ENCODE measurements at regions not wholly inside any gene's neighbourhood (a gene's known extent, or its start where the extent isn't known, plus 50 kb on each side); places are given as distances from the start of the nearest gene placed in this dataset.
"Not testable (repeated sequence)": the region's sequence is repeated elsewhere in the genome, so short reads cannot be mapped to it uniquely, and the experiment has no call there.

DNA sequence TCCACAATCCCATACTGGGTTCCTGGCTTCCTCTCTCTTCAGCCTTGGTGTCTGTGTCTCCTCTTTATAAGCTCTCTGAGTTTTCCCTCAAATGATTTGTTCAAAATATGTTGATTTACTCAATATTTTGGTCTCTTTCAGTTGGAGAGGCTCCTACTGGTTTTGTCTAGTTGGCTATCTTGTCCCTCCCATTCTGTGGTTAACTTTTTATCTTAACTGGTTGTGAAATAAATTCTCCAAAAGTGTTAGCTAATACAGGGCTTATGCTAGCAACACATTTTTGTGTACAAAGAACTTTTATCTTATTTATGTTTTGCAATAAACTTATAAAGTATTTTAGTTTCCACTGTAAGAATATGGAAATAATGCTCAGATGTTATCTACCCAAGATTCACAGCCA lies 200.9 kb downstream of the AASDHPPT start:
- no peak for DNase-seq (ENCODE audit: low spot score)

DNA sequence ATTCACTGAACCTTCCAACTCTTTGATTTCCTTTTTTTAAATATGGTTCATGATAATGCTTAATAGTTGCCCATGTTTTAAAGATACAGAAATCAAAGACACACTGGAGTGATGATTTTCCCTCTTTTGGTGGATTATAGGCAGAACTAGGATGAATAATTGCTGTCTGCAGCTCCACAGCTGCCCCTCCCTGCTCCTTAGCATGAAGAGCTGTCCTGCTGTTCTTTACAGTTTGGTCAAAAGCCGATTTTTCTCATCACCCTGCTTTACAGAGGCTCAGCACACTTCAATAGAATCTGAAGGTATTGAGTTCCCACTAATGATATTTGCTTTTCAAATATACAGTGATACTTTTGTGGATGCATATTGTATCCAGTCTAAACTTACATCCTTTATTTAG lies 202.6 kb downstream of the AASDHPPT start:
- DNase-seq (ENCODE audit: low spot score): no peak

DNA sequence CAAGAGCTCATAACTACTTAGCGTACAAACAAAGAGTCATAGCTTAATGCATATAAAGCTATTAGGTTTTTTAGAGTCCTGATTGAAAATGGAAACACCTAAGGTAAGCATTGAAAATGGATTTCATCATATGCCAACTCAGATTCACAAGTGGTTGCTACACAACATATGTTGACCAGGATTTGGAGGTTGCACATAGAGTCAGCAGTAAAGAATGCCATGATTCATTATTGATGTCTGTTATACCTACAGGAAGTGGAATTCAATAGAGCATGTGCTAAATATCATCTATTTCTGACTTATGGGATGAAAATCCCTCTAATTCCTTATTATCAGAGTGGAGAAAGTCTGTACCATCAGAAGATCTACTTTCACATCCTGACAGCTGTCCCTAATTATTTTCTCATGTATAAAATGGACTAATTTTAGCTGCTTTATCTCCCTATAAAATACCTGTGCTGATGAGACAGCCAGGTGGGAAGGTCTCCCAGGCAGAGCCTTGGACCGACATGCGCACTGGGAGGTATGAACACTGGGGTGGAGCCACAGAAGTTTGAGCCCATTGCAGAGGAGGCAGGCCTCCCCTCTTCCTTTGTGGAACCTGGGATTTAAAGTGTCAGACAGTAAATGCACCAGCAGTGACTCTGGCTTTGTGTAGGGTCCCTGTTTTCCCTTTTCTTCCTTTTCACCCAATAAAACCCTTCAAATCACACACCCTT lies 204.2 kb downstream of the AASDHPPT start:
- no peak for DNase-seq (ENCODE audit: low spot score)

DNA sequence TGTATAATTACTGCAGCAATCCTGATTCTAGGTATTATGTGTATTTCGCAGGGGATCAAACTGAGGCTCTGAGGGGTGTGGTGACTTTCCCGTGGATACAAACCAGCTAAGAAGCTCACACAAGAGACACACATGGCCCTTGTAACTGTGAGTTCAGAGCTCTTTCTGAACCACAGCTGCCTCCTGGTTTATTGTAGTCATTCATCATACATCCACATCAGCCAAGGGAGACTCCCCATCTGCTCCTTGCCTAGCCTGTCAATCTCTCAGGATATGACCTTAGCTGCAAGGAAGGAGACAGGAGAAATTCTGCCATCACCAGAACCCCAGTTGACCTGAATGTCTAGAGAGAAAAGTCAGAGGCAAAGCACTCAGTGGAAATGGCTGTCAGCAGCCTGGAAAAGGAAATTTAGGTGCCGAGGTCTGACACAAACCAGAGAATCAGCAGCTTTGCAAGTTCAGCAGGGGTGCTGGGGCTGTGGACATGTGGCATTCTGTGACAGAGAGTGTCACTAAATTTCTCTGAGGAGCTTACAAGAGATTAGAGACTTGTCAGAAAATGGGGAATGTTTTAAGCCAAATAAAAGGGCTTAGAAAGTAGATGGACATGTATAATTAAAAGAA lies 209.5 kb downstream of the AASDHPPT start:
- no peak for DNase-seq (ENCODE audit: low spot score)

DNA sequence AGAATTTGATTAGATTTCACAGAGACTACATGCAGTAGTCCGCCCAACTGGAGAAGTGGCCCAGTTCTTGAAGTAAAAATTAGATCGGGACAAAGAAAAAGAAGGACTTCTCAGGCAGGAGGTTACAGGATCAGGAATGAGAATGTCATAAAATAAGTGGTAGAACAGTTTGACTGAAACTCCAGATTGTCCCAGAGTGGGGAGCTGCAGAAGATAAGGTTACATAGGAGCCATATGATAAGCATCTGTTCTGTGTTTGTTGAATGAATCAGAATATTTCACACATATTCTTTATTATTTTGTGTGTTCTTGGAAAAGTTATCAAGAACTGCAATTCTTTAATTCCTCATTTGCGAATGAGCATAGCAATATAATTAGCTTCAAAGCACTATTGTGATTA lies 210.6 kb downstream of the AASDHPPT start:
- DNase-seq (ENCODE audit: low spot score): no peak

DNA sequence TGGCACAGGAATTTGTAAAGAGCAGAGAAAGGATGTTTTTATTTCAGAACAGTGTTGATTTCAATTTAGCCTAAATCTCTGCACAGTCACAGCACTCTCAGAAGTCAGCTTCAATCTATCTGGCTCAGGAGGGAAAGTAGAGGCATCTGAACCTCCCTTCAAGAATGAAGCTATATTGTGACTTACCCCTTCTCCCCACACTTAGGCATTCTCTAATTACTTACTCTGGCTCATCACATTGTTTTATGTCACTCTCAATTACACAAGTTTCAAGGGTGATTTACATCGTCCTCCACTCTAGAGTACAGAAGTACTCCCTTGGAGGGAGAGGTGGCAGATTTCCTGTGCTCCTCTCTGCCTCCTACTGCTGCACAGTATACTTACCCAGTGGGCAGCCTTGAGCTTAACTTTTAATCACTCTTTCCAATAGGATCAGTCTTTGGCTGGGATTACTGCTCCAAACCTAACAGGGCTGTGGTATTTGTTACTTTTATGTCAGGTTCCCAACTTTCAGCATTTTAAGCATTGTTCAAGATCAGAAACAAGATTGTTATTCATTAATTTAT lies 211.4 kb downstream of the AASDHPPT start:
- DNase-seq (ENCODE audit: low spot score): no peak

DNA sequence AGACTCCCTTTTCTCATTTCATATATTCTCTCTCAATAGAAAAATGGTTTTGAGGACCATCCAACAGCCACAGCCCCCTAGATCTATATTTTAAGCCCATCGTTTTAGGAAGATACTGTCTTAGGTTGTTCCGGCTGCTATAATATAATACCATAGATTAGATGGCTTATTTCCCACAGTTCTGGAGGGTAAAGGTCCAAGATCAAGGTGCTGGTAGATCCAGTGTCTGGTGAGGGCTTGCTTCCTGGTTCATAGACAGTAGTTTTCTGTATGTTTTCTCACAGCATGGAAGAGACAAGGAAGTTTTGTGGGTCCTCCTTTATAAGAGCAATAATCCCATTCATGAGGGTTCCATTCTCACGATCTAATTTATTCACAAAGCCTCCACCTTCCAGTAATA lies 215.1 kb downstream of the AASDHPPT start:
- no peak for DNase-seq (ENCODE audit: low spot score)

DNA sequence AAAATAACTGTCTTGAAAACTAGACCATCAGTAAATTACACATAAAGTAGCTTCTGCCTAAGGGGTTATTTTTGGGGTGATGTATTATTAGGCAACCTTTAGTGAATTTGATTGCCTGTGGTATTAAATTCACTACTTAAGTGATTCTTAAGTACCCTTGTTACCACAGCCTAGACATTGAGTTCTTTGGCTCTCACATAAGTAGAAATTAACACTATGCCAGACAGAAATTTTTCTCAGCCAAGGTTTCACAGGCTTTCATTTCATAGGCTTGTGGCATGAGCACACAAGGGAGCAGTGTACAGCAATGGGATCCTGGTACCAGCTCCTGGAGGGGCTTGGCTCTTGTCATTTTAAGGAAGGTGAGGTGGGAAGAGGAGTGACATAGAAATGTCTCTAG lies 218.5 kb downstream of the AASDHPPT start:
- no peak for DNase-seq (ENCODE audit: low spot score)

DNA sequence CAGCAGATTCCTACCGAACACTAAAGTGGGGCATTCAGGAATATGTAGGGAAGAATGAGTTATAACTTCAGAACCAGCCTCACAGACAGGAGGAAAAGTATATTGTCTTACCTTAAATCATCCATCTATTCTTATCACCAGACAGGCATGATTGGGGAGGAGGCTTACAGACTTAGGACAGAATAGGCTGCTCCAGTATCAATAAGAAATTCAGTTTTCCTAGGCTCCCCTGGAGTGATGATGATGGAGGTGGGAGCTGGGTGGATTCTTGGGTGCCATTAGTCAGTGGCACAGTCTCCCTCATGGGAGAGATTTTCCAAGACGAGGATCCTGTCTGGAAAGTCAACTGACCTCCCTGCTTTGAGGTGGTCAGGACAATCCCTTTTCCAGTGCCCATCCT lies 225.0 kb downstream of the AASDHPPT start:
- no peak for DNase-seq (ENCODE audit: low spot score)

DNA sequence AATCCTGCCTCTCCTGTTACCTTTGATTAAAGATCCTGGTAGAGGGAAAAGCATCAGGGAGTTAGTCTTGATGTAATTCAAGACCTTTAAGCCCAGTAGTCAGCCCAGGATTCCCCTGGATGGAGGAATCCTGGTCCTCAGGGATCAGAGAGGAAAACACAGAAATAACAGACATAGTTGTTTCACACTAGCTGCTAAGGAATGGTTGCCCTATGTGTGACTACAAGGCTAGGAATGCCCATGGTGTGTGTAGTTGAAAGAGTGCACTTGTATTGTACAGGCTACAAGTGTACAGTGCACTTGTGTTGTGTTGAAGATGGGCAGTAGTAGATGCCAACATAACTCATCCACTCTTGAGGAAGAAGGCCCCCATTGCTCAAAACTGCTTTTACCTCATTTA lies 226.8 kb downstream of the AASDHPPT start:
- DNase-seq (ENCODE audit: low spot score): no peak

DNA sequence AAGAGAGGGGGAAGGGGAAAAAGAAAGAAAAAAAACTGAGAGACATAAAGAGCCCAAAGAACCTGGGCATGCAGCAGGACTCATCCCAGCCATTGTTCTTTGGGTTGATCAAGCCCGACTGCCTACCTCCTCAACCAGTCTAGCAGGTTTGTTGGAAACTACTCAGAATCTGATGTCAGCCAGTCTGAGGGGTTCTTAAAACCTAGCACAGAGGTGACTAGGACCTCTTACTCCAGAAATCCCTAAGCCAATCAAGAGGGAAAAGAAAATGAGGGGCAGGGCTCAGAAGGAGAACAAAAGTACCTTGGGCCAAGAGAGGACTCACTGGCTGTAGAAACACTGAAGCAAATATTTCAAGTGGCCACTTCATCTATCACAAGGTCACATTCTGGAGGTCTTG lies 228.0 kb downstream of the AASDHPPT start:
- no peak for DNase-seq (ENCODE audit: low spot score)

DNA sequence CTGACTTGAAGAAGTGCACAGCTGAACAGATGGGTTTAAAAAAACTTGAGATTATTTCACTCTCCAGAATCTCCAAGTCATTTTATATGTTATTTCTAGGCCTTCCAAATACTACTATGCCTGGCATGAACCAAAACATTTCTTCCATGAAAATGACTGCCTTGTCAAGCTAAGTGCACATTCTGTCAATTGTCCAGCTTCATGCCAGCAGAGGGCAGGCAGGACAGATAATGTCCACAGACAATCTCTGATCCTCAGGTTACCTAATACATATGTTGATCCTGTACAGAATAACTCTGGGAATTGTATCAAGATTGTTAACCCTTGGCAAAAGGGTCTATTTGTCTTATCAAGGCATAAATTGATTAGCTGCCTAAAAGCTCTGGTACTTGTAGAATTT lies 229.5 kb downstream of the AASDHPPT start:
- DNase-seq (ENCODE audit: low spot score): no peak

DNA sequence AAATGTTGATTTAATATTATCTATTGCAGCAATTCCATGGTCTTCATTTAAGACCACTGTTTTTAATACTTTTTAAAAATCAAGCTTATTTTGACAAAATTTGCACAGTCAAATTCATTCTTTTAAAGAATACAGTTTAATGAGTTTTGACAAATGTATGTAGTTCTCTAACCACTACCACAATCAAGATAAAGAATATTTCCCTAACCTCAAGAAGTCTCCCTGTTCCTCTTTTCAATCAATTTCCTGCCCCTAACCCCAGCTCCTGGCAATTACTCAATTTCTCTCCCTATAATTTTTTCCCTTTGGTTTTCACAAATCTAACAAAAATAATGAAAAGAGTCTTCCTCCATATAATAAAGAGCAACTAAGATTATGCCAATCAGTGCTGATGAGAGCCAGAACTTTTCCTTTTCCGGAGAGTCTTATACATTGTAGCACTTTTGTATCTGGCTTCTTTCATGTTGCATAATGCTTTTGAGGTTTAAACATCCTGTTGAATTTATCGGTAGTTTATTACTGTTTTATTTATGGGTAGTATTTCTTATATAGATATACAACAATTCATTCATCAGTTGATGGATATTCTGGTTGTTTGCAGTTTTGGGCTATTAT lies 231.7 kb downstream of the AASDHPPT start:
- DNase-seq (ENCODE audit: low spot score): no peak

DNA sequence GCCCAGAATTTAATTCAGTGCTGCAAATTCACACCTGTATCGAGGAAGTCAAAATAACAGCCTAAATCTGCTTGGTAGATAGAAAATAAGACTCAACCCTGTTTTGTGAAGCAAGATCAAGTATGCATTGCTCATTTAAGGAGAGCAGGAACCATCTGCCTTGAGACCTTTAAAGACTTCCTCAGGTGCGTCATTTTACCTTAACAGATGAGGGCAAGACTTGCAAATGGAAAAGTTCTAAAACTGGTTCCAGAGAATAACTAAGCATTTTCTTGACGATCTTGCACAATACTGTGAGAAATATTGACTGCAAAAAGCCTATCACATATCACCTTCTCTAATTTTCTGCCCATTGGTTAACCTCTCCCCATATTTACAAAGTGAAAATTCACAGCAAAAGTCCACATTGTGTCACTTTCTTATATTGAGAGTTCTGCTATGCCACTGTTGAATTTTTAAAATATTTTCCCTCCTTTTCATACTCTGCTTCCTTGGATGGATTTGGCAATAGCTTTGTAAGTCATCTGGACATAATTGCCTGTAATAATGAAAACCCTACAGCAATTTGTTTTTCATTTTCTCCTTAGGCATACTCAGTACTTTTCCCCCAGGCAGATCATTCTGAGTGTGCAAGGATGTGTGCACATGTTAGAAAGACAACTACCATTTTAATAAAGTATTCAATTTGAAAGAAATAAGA lies 234.2 kb downstream of the AASDHPPT start:
- DNase-seq (ENCODE audit: low spot score): no peak

DNA sequence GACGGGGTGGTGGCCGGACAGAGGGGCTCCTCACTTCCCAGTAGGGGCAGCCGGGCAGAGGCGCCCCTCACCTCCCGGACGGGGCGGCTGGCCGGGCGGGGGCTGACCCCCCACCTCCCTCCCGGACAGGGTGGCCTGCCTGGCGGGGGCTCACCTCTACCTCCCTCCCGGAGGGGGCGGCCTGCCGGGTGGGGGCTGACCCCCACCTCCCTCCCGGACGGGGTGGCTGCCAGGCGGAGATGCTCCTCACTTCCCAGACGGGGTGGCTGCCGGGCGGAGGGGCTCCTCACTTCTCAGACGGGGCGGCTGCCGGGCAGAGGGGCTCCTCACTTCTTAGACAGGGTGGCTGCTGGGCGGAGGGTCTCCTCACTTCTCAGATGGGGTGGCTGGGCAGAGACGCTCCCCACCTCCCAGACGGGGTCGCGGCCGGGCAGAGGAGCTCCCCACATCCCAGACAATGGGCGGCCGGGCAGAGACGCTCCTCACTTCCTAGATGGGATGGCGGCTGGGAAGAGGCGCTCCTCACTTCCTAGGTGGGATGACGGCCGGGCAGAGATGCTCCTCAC lies 239.8 kb downstream of the AASDHPPT start:
- DNase-seq (ENCODE audit: low spot score): not testable (repeated sequence)

DNA sequence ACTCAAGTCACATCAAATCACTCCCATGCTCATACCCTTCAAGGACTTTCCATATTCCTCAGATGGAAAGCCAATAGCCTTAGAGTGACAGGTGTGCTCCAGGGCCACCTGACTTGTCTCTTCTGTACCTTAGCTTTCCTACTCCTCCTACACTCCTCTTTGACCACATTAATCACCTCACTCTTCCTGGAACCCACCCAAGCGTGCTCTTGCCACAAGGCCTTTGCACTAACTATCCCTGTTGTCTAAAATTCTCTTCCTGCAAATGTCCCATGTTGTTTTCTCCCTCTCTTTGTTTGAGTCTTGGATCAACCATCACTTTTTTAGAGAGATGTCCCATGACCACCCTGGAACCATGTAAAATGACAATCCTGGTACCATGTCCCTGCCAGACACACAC lies 244.1 kb downstream of the AASDHPPT start:
- no peak for DNase-seq (ENCODE audit: low spot score)

DNA sequence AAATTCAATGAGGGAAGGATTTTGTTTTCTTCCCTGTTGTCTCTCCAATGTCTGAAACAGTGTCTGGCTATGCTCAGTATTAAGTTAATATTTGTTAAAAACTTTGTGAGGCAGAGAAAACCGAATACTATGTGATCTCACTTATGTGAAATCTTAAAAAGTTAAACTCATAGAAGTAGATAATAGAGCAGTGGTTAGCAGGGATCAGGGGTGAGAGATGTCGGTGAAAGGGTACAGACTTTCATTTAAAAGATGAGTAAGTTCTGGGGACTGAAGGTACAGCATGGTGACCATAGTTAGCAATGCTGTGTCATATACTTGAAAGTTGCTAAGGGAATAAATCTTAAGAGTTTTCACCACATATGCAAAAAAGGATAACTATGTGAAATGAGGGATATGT lies 244.6 kb downstream of the AASDHPPT start:
- DNase-seq (ENCODE audit: low spot score): no peak

DNA sequence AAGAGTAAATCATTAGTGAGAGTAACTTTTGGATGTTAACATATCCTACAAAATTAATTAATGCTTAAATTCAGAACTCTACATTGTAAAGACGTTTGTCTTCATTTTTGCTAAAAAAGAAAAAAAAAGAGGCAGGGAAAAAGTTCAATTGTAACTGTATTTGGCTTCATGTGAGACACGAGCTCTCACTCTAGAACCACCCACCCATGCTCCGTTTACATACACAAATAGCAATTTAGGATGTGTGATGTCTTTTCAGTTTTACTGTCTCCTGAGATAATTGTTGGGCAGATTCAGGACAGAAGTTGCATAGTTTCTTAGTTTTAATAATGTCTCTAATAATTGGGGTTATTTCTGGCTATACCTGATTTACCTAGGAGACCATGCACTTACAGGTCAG lies 248.6 kb downstream of the AASDHPPT start:
- no peak for DNase-seq (ENCODE audit: low spot score)

DNA sequence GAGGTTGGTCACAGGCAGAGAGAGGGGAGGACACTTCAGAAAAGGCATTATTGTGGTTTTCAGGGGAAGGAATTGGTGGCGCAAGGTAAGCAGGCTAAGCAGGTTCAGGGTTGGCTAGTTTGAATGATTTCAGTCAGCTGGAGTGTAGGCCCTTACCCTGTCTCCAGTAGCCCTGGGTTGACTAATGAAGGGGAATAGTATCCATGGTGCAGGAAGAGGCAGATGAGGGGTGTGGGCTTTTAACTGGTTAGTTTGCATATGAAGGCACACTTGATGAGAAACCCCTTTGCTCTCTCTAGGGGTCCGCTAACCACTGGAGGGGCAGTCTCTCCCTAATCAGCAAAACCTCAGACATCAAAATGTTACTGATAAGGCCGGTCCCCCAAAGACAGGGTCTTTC lies 249.7 kb downstream of the AASDHPPT start:
- DNase-seq (ENCODE audit: low spot score): no peak

DNA sequence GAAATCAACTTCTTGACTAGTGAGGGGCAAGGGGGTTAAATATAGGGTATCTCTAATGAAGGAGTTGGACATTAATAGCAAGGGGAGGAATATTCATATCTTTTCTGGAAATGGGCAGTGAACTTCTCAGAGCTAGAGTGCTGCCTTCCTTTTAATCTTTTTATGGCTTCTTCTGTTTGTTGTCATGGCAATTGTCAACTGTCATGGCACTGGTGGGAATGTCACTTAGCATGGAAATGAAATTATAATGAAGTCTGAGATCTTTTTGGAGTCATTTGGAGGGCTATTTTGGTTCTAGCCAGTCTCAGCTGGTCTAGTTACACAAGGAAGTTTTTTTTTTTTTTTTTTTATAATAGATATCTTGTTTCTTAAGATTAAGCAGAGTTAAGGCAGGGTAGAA lies 250.2 kb downstream of the AASDHPPT start:
- no peak for DNase-seq (ENCODE audit: low spot score)

DNA sequence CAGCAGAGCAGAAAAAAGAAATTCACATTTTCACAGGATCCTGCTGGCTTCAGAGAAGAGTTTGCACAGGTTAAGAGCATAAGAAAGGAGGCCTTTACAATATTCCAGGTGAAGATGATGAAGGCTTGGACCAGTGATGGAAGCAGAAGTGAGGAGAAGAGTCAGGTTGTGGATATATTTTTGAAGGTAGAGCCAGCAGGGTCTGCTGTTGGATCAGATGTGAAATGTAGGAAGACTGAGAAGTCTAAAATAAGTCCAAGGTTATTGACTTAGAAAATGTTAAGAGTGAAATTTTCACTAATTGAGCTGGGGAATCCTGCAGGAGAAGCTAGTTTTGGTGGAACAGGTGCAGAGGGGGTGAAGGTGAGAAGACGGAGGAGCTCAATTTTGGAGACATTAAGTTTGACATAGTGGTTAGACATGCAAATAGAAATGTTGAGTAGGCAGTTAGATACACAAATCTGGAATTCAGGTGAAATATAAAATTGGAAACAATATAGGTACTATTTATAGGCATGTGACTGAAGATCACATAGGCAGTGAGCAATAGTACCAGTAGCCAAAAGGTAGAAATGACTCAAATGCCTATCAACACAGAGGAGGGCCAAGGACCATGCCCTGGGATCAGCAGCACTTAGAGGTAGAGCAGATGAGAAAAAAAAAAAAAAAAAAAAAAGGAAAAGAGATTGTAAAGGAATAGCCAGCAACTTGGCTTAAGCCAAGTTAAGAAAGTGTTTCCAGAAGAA lies 252.0 kb downstream of the AASDHPPT start:
- DNase-seq (ENCODE audit: low spot score): no peak

DNA sequence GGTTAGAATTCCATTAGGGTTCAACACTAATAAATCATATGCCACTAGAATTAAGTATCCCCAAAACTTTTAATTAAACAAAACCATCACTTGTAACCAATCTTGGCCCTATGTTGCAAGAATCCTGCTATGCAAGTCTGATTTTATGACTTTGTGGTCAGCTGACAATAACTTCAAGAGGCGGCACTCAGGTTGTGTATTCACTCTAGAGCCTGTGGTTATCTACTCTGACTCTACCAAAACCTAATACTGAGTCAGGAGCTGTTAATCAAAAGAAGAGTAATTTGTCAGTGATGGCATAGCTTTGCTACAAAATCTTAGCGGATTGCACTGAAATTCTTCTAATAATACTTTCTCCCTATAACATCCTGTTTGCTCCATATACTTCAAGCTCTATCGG lies 253.7 kb downstream of the AASDHPPT start:
- no peak for DNase-seq (ENCODE audit: low spot score)

Data from COLO829 (cell line).